ENCODE measurements at regions not wholly inside any gene's neighbourhood (a gene's known extent, or its start where the extent isn't known, plus 50 kb on each side); places are given as distances from the start of the nearest gene placed in this dataset.

DNA sequence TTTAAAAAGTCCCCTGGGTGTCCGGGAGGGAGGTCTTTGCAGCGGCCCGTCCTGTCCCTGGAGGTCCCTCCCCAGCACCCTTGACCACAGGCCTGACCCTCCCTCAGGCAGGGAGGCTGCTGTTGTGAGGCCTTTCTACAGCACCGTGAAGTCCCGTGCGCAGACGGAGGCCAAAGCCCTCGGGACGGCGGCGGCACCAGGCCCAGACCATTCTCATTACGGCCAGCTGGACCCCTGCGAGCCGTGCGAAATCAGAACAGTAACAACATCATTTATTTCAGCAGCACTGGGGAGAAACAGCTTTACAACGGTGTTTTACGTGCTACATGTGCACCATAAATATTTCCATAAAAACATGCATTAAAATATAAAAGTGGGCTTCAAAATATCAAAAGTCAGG lies 101.4 kb upstream of the ACTRT2 start:
- no peak for DNase-seq

DNA sequence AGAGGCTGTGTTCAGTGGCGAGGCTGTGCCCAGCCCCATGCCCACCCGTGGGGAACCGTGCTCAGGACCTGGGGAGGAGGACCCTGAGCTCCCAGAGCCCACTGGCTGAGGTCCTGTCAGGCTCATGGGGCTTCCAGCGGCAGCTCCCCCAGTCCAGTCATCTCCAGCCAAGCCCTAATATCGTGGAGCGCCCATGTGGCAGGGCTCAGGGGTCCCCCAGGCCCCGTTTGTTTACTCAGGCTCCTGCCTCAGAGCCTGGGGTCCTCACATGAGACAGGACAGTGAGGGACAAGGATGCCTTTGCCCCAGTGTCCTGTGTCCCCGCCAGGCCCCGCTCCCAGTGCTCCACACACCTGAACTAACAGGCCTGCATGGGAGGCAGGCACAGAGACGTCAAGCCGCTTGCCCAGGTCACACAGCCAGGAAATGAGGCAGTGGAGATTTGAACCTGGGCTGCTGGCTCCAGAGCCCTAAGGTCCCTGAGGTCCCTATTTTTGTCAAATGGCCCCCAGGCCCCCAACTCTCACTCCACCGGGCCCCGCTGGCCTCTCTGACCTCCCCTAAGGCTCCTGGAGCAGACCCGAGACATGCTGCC lies 100.7 kb upstream of the ACTRT2 start:
- no peak for DNase-seq

DNA sequence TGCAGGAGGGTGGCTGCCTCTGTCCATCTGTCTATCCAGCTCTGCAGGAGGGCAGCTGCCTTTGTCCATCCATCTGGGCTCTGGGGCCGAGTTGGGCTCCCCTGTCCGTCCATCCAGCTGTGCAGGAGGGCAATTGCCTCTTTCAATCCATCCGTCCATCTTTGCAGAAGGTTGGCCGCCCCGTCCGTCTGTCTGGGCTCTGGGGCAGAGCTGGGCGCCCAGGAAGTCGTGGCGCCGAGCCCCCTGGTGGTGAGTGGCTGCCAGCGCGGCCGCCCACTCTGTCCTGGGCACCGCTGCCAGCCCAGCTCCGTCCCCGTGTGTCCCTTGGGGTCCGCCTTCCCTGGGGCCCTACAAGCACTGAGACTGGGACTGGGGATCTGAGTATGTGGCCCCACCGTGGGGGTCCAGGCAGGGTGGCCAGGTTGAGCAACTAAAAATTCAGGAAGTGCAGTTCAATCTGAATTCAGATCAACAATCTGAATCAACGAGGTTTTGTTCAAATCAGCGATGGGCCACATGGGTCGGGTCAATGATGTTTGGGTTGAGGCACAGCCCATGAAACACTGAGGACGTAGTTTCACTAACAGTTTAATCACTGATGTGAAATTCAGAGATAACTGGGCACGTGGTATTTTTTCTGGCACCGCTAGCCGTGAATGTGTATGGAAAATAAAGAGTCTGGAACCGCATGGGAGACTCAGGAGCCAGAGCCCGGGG lies 99.1 kb upstream of the ACTRT2 start:
- DNase-seq = no peak

DNA sequence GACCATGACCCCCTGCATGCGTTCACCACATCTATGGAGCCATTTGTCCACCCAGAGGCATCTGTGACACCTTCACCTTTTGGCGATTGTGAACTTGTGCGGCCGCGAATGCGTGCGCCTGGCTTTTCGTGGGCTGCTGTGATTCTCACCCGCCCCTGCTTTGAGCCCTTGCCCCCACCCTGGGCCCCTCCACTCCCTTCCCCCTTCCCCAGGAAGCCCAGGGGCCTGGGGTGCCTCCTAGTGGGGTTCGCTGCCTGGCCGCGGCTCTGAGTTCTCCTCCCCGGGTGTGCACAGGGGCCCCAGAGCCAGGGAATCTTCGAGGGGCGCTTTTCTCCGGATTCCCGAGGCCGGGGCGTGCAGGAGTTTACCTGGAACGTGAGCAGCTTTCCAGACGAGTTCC lies 97.9 kb upstream of the ACTRT2 start:
- DNase-seq = no peak

DNA sequence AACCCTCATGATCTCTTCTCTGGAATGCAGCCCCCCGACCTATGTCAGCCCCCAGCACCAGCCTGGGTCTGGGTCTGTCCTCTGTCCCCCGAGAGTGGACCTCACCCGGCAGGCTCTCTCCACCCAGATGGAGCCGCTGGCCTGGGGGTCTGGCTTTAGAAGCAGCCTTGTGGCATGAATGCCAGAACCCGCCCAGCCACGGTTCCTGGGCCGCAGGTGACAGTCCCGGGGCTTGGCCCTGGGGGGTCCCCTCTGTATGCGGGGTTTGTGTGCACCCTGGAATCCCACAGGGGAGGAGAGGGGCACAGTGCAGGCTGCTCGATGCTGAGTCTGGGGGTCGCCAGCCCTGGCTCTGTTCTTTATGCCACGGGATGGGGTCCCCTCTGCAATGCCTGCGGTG lies 96.0 kb upstream of the ACTRT2 start:
- no peak for DNase-seq

DNA sequence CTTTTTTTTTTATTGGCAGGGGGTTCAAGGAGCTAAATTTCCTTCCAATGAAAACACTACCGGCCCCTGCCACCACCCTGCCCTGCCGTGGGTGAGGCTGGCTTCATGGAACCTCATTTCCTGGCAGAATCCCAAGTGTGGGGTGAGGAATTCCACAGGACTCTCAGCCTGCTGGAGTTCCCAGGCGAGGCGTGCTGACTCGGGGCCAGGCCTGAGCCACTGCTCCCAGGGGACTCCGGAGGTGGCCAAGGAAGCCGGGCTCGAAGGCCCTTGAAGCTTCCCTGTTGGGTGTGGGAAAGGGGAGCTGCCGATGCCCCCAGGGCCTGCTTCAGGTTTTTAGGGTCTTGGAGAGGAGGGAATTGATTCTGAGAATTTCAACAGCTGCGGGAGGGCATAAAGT lies 95.3 kb upstream of the ACTRT2 start:
- DNase-seq = peak; percentile 56

DNA sequence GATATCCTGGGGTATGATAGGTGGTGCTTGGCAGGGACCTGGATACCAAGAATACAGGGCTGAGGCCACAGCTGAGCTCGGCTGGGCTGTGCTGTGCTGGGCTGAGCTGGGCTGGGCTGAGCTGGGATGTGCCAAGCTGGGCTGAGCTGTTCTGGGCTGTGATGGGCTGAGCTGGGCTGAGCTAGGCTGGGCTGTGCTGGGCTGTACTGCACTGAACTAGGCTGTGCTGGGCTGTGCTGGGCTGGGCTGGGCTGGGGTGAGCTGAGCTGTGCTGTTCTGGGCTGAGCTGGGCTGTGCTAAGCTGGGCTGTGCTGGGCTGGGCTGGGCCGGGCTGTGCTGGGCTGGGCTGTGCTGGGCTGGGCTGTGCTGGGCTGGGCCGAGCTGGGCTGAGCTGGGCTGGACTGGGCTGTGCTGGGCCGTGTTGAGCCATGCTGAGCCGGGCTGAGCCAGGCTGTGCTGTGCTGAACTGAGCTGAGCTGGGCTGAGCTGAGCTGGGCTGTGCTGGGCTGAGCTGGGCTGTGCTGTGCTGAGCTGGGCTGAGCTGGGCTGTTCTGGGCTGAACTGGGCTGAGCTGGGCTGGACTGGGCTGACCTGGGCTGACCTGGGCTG lies 94.7 kb upstream of the ACTRT2 start:
- DNase-seq = no peak

DNA sequence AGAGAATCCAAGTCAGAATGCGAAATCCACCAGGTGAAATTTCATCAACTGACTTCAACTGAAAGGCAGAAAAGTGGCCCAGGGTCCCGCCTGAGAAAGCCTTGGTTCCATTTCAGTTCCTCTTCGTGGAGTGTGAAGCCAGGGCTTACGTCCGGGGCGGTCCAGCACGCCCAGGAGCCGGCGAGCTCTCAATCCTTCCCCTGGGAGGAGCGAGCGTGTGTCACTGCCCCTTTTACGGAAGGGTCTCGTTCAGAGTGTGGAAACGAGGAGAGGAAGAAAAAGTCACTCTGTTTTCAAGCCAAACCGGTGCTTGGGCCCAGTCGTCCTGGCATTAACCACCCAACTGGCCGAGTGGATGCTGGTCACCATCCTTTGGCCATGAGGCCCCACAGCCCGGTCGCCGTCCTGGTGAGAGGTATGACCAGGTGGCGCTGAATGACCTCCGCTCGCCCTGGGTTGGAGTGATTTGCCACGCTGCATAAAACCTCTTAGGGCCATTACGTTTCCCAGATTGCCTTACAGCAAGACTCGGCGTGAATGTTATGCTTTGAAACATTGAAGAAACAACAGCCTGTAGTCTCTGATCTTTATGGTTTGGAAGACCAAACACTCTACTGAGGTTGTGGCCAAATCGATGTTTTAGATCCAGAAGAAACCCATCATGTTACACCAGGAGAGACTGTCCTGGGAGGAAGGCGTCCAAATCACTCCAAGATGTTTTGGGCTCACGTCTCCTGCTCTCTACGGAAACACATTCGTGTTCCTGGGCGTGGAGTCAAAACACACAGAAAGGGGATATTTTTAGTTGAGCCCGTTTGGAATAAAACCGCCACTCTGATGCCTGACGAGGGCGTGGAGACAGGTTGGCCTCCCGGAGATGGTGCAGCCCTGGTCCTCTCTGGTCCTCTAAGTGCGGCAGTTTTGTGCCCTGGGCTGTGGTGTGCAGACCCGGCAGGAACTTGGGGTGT lies 93.6 kb upstream of the ACTRT2 start:
- DNase-seq = no peak

DNA sequence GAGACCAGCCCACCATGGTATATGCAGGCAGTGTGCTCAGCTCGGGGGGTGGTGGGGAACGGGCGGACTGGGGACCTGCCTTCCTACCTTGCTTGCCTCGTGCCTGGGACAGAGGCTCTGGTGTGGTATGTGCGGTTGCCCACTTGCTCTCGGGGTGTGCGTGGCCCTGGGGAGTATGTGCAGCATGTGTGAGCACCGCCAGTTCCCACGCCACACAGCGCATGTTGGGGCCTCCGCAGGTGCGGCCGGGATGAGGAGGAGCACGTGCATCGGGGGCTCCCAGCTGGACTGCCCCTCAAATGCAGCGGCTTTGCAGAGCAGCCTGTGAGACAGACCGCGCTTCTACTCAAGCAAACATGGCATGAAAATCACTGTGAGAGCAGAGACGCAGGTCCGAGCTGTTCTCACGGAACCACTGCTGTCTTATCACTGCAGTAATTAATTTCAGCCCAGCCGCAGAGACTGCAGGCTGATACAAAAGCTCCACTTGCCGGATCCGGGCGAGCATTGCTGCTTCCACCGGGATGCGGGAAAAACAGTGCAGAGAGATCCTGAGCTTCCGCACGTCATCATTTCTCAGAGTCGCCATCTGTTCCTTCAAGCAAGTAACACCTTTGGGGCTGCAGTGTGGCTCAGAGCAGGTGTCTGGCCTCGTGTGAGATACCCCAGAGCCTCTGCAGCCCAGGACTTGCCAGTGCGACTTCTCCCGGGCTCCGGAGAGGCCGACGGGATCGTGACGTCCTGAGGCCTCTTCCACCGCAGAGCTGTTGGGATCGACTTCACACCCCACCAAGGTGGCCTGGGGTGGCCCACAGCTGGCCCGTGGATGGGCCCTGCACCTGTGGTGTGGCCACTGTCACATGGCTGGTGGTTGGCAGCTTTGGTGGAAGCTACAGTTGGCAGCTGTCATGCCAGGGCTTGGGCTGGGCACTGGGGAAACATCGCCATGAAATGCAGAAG lies 92.6 kb upstream of the ACTRT2 start:
- DNase-seq = no peak

DNA sequence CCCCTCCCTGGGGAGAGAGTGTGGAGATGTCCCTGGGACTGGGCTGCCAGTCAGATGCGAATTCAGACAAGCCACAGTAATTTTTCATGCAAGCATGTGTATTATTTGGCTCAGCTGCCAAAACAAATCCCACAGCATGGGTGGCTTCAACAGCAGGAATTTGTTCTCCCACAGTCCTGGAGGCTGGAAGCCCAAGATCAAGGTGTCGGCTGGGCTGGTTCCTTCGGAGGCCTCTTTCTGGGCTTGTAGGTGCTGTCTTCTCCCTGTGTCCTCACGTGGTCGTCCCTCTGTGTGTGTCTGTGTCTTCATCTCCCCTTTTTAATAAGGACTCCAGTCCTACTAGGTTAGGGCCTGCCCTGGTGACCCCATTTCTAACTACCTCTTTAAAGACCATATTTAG lies 91.9 kb upstream of the ACTRT2 start:
- no peak for DNase-seq

DNA sequence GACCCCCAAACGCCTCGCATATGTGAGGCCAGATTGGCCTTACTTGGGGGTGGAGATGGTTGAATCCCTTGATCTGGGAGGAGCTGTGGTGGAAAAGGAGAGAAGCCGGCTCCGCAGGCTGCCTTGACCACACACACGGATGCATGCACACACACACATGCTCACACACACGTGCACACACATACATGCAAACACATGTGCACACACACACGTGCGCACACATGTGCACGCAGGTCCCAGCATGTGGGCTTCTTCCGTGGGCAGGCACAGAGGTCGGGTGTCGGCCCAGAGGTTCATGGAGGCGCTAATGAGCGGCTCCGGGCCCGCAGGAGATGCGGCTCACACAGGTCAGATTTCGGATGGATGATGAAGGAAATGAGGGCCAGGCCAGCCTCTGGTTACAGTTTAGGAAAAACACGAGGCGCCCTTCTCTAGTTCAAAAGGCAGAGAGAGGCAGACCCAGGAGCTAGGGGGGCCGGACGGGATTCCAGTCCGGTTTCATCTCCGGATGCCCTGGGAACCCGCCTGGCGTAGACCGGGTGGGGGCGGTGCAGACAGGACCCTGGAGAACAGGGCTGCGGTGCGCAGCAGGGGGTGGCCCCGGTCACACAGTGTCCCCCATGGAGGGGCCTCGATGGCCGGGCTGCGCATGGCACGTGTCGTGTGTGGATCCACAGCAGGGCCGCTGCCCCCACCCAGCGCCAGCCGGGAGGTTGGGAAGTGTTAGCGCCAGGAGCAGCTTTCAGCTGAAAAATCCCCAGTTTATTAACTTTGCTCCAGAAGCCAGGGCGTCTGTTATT lies 91.1 kb upstream of the ACTRT2 start:
- DNase-seq = no peak

DNA sequence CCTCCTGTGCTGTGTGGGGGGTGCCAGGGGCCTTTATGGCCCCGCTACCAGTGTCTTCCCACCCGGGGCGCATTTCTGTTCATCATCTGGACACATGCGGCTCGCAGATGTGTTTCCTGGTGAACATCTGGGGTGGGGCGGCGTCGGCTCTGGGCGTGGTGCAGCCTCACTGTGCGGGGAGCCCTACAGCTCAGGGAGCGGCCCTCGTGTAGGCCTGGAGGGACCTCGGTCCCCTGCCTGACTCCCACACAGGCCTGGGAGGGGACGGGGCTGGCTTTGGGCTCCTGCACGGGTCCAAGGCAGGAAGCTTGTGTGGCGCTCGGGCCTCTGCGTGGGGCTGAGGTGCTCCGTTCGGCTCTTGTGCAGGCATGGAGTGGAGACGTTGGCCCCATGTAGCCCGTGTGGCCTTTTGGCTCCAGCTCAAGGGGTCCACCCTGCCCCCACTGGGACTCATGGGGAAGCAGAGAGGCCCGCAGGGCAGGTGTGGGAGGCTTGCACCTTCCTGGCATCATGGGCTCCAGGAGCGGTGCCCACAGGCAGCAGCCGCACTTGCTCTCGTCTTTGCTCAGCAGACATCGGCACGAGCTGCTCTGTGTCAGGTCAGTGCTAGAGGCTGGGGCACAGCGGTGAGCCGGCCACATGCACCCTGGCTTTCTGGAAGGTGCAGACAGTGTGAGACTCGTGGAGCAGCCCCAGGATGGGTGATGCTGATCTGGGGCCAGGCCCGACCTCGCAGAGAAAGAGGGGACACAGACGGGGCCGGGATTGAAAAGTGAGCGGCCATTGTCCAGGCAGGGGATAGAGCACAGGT lies 90.1 kb upstream of the ACTRT2 start:
- DNase-seq = no peak

DNA sequence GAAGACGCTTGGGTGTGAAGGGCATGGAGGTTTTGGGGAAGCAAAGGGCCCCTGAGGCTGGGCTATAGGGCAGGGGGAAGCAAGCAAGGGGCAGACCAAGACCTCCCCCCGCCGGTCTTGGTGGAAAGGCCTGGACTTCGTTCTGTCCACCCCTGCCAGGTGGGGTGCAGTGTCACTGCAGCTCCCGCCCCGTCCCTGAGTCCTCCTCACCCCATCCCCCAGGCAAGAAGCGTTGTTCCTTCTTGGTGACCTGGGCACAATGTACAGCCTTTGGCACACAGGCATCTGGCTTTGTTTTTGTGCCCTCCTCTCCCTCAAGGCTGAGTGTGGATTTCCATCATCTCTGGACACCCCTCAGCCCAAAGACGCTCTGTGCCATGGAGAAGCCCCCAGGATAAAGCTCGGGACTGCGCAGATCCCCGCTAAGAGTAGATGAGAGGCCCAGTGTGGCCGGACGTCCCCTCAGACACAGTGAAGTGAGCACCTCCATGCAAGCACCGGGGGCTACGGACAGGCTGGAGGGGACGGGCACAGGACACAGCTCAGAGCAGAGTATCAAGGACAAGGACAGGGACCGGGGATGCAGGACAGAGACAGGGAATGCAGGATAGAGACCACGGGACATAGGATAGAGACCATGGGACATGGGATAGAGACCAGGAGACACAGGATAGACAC lies 89.4 kb upstream of the ACTRT2 start:
- no peak for DNase-seq

DNA sequence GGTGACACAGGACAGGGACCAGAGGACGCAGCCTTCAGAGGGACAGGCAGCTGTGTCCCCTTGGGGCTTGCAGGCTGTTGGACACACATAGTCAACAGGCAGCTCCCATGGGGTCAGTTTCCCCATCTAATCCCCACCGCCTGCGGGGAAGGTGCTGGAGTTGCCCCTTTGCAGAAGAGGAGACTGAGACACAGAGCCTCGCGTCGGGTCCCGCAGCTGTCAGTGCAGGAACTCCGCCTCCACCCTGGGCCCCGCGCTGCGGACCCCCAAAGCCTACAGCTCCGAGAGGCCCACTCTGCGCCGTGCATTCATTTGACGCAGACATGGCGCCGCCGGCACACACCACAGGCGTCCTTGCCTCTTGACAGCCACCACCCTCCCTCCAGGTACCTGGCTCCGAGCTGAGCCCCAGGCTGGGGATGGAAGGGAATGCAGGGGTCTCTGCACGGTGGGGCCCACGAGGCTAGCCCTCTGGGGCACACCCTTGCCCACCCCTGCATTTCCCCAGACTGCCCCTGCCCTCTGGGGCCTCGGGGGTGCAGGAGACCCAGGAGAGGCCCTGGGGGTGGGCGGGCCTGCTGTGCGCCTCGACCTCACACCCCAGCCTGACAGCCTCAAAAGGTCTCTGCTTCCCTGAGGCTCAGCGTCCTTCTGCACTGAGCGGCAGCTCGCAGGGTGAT lies 88.5 kb upstream of the ACTRT2 start:
- DNase-seq = no peak

DNA sequence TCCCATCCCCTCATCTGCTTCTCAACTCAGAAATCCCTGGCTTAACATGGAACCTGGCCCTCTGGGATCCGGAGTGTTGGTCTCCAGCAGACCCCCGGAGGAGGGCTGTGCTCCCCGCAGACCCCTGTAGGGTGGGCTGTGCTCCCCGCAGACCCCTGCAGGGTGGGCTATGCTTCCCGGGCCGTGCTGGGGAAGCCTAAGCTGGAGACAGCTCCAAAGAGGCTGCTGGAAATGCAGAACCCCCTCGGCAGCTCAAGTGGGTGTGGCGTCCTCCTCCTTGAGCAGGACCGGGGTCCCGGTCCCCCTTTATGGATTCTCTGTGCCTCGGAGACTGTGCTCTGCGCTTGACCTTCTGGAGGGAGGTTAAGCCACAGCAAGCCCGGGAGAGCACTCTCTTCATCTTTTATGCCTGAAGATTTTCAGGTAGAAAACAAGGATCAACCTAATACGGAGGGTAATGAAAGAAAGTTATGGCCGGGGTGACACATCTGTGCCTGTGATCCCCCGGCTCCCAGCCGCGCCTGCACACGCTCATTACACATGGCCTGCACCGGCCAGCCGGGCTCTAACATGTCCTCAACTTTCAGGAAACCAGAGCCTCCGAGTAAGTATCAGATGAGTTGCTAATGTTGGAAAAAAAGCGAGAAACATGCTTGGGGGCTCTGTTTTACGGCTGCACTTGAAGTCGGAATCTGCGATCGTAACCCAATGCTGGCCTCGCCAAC lies 87.7 kb upstream of the ACTRT2 start:
- DNase-seq = no peak

DNA sequence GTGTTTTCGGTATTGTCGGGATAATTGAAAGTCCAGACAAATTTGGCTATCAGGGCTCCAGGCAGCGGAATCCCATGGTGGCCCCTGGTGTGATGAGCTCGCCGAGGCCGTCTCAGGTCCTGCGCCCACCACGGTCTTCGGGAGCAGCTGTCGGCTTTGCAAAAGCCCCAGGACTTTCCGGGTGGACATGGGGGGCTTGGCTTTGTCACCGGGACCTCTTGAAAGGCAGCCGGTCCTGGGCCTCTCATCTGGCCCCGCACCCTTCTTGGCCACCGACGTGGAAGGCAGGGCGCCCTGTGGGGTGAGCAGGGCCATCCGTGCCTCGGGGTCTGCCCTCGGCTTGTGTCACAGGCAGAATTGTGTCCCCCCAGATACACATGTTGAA lies 87.1 kb upstream of the ACTRT2 start:
- no peak for DNase-seq

DNA sequence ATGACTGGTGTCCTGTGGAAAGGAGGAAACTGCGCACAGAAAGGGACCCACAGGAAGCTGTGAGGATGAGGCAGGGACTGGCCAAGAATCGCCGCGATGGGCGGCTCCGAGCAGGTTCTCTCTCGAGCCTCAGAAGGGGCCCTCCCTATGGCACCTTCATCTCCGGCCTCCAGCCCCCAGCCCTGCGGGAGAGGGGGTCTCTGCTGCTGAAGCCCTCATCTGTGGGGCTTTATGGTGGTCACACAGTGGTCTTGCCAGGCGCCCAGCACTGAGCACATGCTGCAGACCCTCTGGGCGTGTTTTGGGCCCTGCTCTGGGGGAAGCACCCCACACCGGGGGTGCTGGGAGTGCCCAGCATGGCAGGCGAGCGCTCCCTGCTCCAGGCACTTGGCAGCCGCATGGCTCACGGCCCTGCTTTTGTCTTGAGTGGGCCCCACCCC lies 86.6 kb upstream of the ACTRT2 start:
- no peak for DNase-seq

DNA sequence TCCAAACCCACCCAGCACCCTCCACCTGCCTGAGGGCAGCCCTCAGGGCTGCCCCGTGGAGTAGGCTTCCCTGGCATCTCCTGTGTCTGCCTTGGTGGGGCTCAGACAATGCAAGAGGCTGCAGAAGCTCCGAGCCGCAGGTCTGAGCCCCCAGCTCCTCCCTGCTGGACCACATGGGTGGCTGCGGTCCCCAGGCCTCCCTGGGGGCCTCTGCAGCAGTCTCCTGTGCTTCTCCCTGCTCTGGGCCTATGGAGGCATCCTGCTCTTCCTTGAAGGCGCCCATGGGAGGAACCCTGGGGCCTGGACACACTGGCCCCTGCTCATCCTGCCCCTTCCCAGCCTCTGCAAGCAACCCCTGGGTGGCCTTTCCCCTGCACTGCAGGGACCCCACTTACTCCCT lies 86.1 kb upstream of the ACTRT2 start:
- DNase-seq = no peak

Measured in fibroblast of skin of back (primary cell).